ENCODE measurements at regions not wholly inside any gene's neighbourhood (a gene's known extent, or its start where the extent isn't known, plus 50 kb on each side); places are given as distances from the start of the nearest gene placed in this dataset.
A peak's percentile ranks its signal among the peaks of the same experiment; 100 is the strongest.

GRCh38 chr2:23091019-23091418 lies 294.0 kb upstream of the KLHL29 start:
- no peaks in the 10 kb centered on the region for H3K79me2 ChIP-seq (ENCODE audit: control insufficient read depth, insufficient read depth, low read length)
- H3K9ac ChIP-seq (ENCODE audit: insufficient read depth, low read length): no peak overlapping the region
- no peaks in the 10 kb centered on the region for H4K20me1 ChIP-seq (ENCODE audit: control insufficient read depth, extremely low read depth, insufficient read depth, low read length)
- no peaks in the 10 kb centered on the region for H3K9me3 ChIP-seq (ENCODE audit: control insufficient read depth, insufficient read depth, low read depth, low read length)
- H3K27me3 ChIP-seq (ENCODE audit: control insufficient read depth, insufficient read depth, low read length): no peaks in the 10 kb centered on the region
- DNase-seq (ENCODE audit: low read depth in 2 of 2): no peak
- no peak overlapping the region for H3K4me2 ChIP-seq (ENCODE audit: extremely low read depth, insufficient read depth, low read length)
- H2AFZ ChIP-seq (ENCODE audit: low read length): no peak overlapping the region
- no peak overlapping the region for H3K27ac ChIP-seq (ENCODE audit: insufficient read depth, low read length)
- no peaks in the 10 kb centered on the region for H3K4me1 ChIP-seq (ENCODE audit: control insufficient read depth, extremely low read depth, insufficient read depth, low read length)
- no peak overlapping the region for H3K4me3 ChIP-seq (replicated peaks in 1 of 4; ENCODE audit: control extremely low read depth in 1 of 4, insufficient read depth in 1 of 4, low read depth in 3 of 4, low read length in 4 of 4)
- no peak for TF ChIP-seq EZH2 (IDR thresholded peaks at IDR 0.05; ENCODE audit: low read length, missing control alignments)
- TF ChIP-seq CTCF (conservative IDR thresholded peaks at IDR 0.05 in 1 of 2, IDR thresholded peaks at IDR 0.05 in 1 of 2; ENCODE audit: low read depth in 1 of 2, low read length in 2 of 2): no peak
- no peaks in the 10 kb centered on the region for H3K36me3 ChIP-seq (ENCODE audit: control insufficient read depth, insufficient read depth, low read length)

GRCh38 chr2:23091900-23092299 lies 293.1 kb upstream of the KLHL29 start:
- Histone ChIP-seq H3K4me3 (replicated peaks in 1 of 4; ENCODE audit: control extremely low read depth in 1 of 4, insufficient read depth in 1 of 4, low read depth in 3 of 4, low read length in 4 of 4) (no peak overlapping the region), H3K79me2 (ENCODE audit: control insufficient read depth, insufficient read depth, low read length) (no peaks in the 10 kb centered on the region), H3K4me2 (ENCODE audit: extremely low read depth, insufficient read depth, low read length) (no peak overlapping the region), H3K4me1 (ENCODE audit: control insufficient read depth, extremely low read depth, insufficient read depth, low read length) (no peaks in the 10 kb centered on the region), H3K36me3 (ENCODE audit: control insufficient read depth, insufficient read depth, low read length) (no peaks in the 10 kb centered on the region), H3K9me3 (ENCODE audit: control insufficient read depth, insufficient read depth, low read depth, low read length) (no peaks in the 10 kb centered on the region), H3K27ac (ENCODE audit: insufficient read depth, low read length) (no peak overlapping the region), H3K27me3 (ENCODE audit: control insufficient read depth, insufficient read depth, low read length) (no peaks in the 10 kb centered on the region), H2AFZ (ENCODE audit: low read length) (no peak overlapping the region), H3K9ac (ENCODE audit: insufficient read depth, low read length) (no peak overlapping the region), H4K20me1 (ENCODE audit: control insufficient read depth, extremely low read depth, insufficient read depth, low read length) (no peaks in the 10 kb centered on the region)
- no peak for DNase-seq (ENCODE audit: low read depth in 2 of 2)
- TF ChIP-seq CTCF (conservative IDR thresholded peaks at IDR 0.05 in 1 of 2, IDR thresholded peaks at IDR 0.05 in 1 of 2; ENCODE audit: low read depth in 1 of 2, low read length in 2 of 2) (no peak), EZH2 (IDR thresholded peaks at IDR 0.05; ENCODE audit: low read length, missing control alignments) (no peak)

GRCh38 chr2:23092831-23093230 lies 292.1 kb upstream of the KLHL29 start:
- H3K27me3 ChIP-seq (ENCODE audit: control insufficient read depth, insufficient read depth, low read length): no peaks in the 10 kb centered on the region
- H2AFZ ChIP-seq (ENCODE audit: low read length): no peak overlapping the region
- no peaks in the 10 kb centered on the region for H3K9me3 ChIP-seq (ENCODE audit: control insufficient read depth, insufficient read depth, low read depth, low read length)
- no peaks in the 10 kb centered on the region for H3K4me1 ChIP-seq (ENCODE audit: control insufficient read depth, extremely low read depth, insufficient read depth, low read length)
- no peaks in the 10 kb centered on the region for H3K79me2 ChIP-seq (ENCODE audit: control insufficient read depth, insufficient read depth, low read length)
- peak in 1 of 2 donors; percentile 13 for DNase-seq (ENCODE audit: low read depth in 2 of 2)
- no peak overlapping the region for H3K4me2 ChIP-seq (ENCODE audit: extremely low read depth, insufficient read depth, low read length)
- TF ChIP-seq CTCF (conservative IDR thresholded peaks at IDR 0.05 in 1 of 2, IDR thresholded peaks at IDR 0.05 in 1 of 2; ENCODE audit: low read depth in 1 of 2, low read length in 2 of 2): no peak
- no peak for TF ChIP-seq EZH2 (IDR thresholded peaks at IDR 0.05; ENCODE audit: low read length, missing control alignments)
- no peak overlapping the region for H3K27ac ChIP-seq (ENCODE audit: insufficient read depth, low read length)
- H3K4me3 ChIP-seq (replicated peaks in 1 of 4; ENCODE audit: control extremely low read depth in 1 of 4, insufficient read depth in 1 of 4, low read depth in 3 of 4, low read length in 4 of 4): no peak overlapping the region
- no peaks in the 10 kb centered on the region for H3K36me3 ChIP-seq (ENCODE audit: control insufficient read depth, insufficient read depth, low read length)
- no peaks in the 10 kb centered on the region for H4K20me1 ChIP-seq (ENCODE audit: control insufficient read depth, extremely low read depth, insufficient read depth, low read length)
- H3K9ac ChIP-seq (ENCODE audit: insufficient read depth, low read length): no peak overlapping the region
